IMR-90 (cell line): ENCODE measurements at regions not wholly inside any gene's neighbourhood (a gene's known extent, or its start where the extent isn't known, plus 50 kb on each side); places are given as distances from the start of the nearest gene placed in this dataset.

Experiments
- ATAC-seq: fragments of 200-7000 bp; cut with Tn5 transposase; 2 replicates; pipeline ENCODE4 v1.9.1; 2020; ENCODE audit warnings: low read depth, mild to moderate bottlenecking, moderate library complexity
- BruUV-seq: library from RNA; stranded (reverse); fragments of 400-500 nt; replicated peaks from 2 replicates; lab custom pipeline; 2021; lab: Mats Ljungman, UMichigan
- CTCF ChIA-PET: fragments of 300-600 bp; formaldehyde crosslinking; extraction: SDS; loops from one replicate; lab custom pipeline; 2021; ENCODE audit warnings: antibody characterized with exemption; lab: Yijun Ruan, JAX
- POLR2A ChIA-PET: fragments of 300-600 bp; sonication (Branson Sonifier 250); formaldehyde crosslinking; loops from one replicate; lab custom pipeline; 2022; ENCODE audit warnings: antibody characterized with exemption; ENCODE audit not compliant: unreplicated experiment; lab: Charles Lee
- DNase-seq: peaks from one replicate; pipeline ENCODE4 v3.0.0; 2013
- H2AFZ ChIP-seq: replicated peaks from 2 replicates; pipeline ENCODE3; 2013; ENCODE audit warnings: low read length, mild to moderate bottlenecking; ENCODE audit not compliant: poor library complexity
- H2AK5ac ChIP-seq: 2 replicates; pipeline ENCODE4 v1.6.1; 2013; ENCODE audit warnings: low read depth, low read length, inconsistent platforms
- H2AK9ac ChIP-seq: replicated peaks from 2 replicates; pipeline ENCODE3; 2013; ENCODE audit warnings: mild to moderate bottlenecking, low read depth, low read length, moderate library complexity; ENCODE audit not compliant: poor library complexity
- H2BK120ac ChIP-seq: 2 replicates; pipeline ENCODE4 v1.6.1; 2013; ENCODE audit warnings: low read depth, low read length, inconsistent platforms
- H2BK15ac ChIP-seq: 3 replicates; pipeline ENCODE4 v1.6.1; 2013; ENCODE audit warnings: low read depth, low read length, inconsistent platforms
- H2BK20ac ChIP-seq: 2 replicates; pipeline ENCODE4 v1.6.1; 2013; ENCODE audit warnings: low read depth, mild to moderate bottlenecking, inconsistent platforms, low read length, moderate library complexity
- H2BK5ac ChIP-seq: 2 replicates; pipeline ENCODE4 v1.6.1; 2013; ENCODE audit warnings: mild to moderate bottlenecking, low read depth, low read length, inconsistent platforms; ENCODE audit not compliant: poor library complexity, severe bottlenecking
- H3K14ac ChIP-seq: replicated peaks from 2 replicates; pipeline ENCODE4 v1.6.1; 2013; ENCODE audit warnings: low read depth, low read length, inconsistent platforms
- H3K18ac ChIP-seq: 2 replicates; pipeline ENCODE4 v1.6.1; 2013; ENCODE audit warnings: low read depth, low read length, control low read depth
- H3K23ac ChIP-seq: 2 replicates; pipeline ENCODE4 v1.6.1; 2013; ENCODE audit warnings: low read depth, low read length, inconsistent platforms
- H3K27ac ChIP-seq: 2 replicates; pipeline ENCODE4 v1.5.1; 2013; ENCODE audit warnings: mild to moderate bottlenecking, control low read depth, low read length; ENCODE audit not compliant: insufficient read depth
- H3K27me3 ChIP-seq: 2 replicates; pipeline ENCODE4 v1.6.1; 2013; ENCODE audit warnings: low read length; ENCODE audit not compliant: control insufficient read depth, insufficient read depth
- H3K36me3 ChIP-seq: 2 replicates; pipeline ENCODE4 v1.6.1; 2013; ENCODE audit warnings: low read length, mixed read lengths; ENCODE audit not compliant: control insufficient read depth, insufficient read depth
- H3K4ac ChIP-seq: 2 replicates; pipeline ENCODE4 v1.6.1; 2013; ENCODE audit warnings: low read depth, low read length, inconsistent platforms
- H3K4me1 ChIP-seq: 2 replicates; pipeline ENCODE4 v1.6.1; 2013; ENCODE audit warnings: low read length, mixed read lengths; ENCODE audit not compliant: control insufficient read depth, insufficient read depth
- H3K4me2 ChIP-seq: 2 replicates; pipeline ENCODE4 v1.6.1; 2013; ENCODE audit warnings: low read depth, mild to moderate bottlenecking, control low read depth, low read length, moderate library complexity
- H3K4me3 ChIP-seq: 2 replicates; pipeline ENCODE4 v1.5.1; 2013; ENCODE audit warnings: low read depth, mild to moderate bottlenecking, control low read depth, low read length, moderate library complexity; ENCODE audit not compliant: insufficient read depth
- H3K56ac ChIP-seq: 2 replicates; pipeline ENCODE4 v1.6.1; 2013; ENCODE audit warnings: low read length, inconsistent platforms; ENCODE audit not compliant: insufficient read depth; ENCODE audit errors: extremely low read depth
- H3K79me1 ChIP-seq, 2 experiments: 2 replicates each; pipeline ENCODE4 v1.6.1; 2013; ENCODE audit warnings: low read length in 2 of 2, inconsistent platforms in 1 of 2, low read depth in 1 of 2
- H3K9ac ChIP-seq: 2 replicates; pipeline ENCODE4 v1.6.1; 2013; ENCODE audit warnings: low read depth, low read length, control low read depth
- H3K9me1 ChIP-seq: 2 replicates; pipeline ENCODE4 v1.6.1; 2013; ENCODE audit warnings: low read length, inconsistent platforms; ENCODE audit not compliant: insufficient read depth
- H3K9me3 ChIP-seq: 2 replicates; pipeline ENCODE4 v1.6.1; 2013; ENCODE audit warnings: low read length; ENCODE audit not compliant: control insufficient read depth, insufficient read depth
- H4K20me1 ChIP-seq: 2 replicates; pipeline ENCODE4 v1.6.1; 2013; ENCODE audit warnings: low read length, inconsistent platforms; ENCODE audit not compliant: insufficient read depth
- H4K5ac ChIP-seq: 2 replicates; pipeline ENCODE4 v1.6.1; 2013; ENCODE audit warnings: mild to moderate bottlenecking, low read depth, low read length, control low read depth
- H4K8ac ChIP-seq, 2 experiments: 2 replicates each; pipeline ENCODE4 v1.6.1; 2013; ENCODE audit warnings: low read depth in 2 of 2, low read length in 2 of 2, control low read depth in 1 of 2, inconsistent platforms in 1 of 2
- H4K91ac ChIP-seq: 2 replicates; pipeline ENCODE4 v1.6.1; 2013; ENCODE audit warnings: low read depth, low read length, inconsistent platforms; ENCODE audit not compliant: insufficient read depth
- BHLHE40 ChIP-seq: fragments of 150-350 bp; IDR thresholded peaks from 2 replicates; pipeline ENCODE4 v1.6.1; 2016; ENCODE audit warnings: mild to moderate bottlenecking, low read depth, low read length
- CHD1 ChIP-seq: IDR thresholded peaks from 2 replicates; pipeline ENCODE4 v1.6.1; 2012; ENCODE audit warnings: low read depth, low read length, improper control_type of control experiment
- MAFK ChIP-seq: IDR thresholded peaks from 2 replicates; pipeline ENCODE4 v1.6.1; 2012; ENCODE audit warnings: low read depth, low read length, improper control_type of control experiment
- MAZ ChIP-seq: IDR thresholded peaks from 2 replicates; pipeline ENCODE4 v1.6.1; 2012; ENCODE audit warnings: low read depth, mild to moderate bottlenecking, low read length, improper control_type of control experiment, moderate library complexity, borderline replicate concordance
- NFE2L2 ChIP-seq: fragments of 150-350 bp; IDR thresholded peaks from 2 replicates; pipeline ENCODE4 v1.6.1; 2016; ENCODE audit warnings: low read depth, mild to moderate bottlenecking, low read length
- SMC3 ChIP-seq: fragments of 150-350 bp; IDR thresholded peaks from 2 replicates; pipeline ENCODE4 v1.6.1; 2016; ENCODE audit warnings: low read depth, mild to moderate bottlenecking, antibody characterized with exemption, low read length, moderate library complexity
- whole genome bisulfite sequencing, 2 experiments: methylation state at CpG; one replicate each; pipeline versions ENCODE4 v1.1.5 to v1.1.7; 2013; ENCODE audit warnings: missing lambda C conversion rate in 2 of 2; ENCODE audit not compliant: insufficient read length in 1 of 2; ENCODE audit errors: extremely low coverage in 2 of 2; 5-methylcytosine and 5-hydroxymethylcytosine counted together
- dilution Hi-C: fragments of 300-500 bp; cut with HindIII; formaldehyde crosslinking; loops from one replicate; pipeline ENCODE4 v1.14.3; 2018; ENCODE audit warnings: low sequenced_read_pairs; ENCODE audit not compliant: unreplicated experiment
- in situ Hi-C: fragments of 300-500 bp; cut with MboI; formaldehyde crosslinking; loops from 3 replicates; pipeline ENCODE4 v1.14.3; 2019; ENCODE audit warnings: low sequenced_read_pairs, inconsistent platforms, mixed read lengths
- intact Hi-C: fragments of 100-400 bp; cut with micrococcal nuclease; formaldehyde crosslinking; loops from 2 replicates; pipeline ENCODE4 v1.10.0; 2022

DNA sequence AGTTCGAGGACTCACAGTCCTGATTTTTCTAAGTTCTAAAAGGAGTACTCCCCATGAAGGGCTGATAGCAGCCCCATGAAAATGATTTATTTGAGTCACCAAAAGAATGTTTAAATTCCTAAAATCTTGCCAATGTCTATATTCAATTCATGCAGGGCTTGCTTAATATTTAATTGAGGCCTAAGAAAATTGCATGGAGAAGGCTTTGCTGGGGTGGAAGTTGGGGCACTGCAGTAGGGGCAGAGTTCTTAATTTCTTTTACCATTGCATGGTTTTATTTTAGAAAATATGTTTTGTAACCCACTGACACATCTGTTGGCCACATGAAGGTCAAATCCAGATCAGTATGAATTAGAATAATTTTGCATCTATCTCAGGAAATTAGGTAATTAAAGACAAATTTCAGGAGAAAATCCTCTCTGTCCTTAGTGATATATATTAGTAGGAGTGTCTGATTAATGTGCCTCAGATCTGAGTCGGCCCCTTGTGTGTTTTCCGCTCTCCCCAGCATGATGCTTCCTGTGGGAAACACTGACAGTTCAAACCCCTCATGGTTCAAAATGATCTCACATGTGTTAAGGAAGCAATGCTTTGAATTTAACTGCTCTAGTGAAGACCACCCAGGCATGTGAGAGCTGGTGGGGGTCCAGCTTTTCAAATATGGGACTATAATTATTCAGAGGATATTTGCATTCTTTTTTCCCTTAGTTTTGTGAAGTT lies 54.0 kb upstream of the EGFL6 start:
- Histone ChIP-seq H3K4me2 (no peak overlapping the region), H3K4me3 (no peak overlapping the region), H4K8ac (no peak overlapping the region), H4K91ac (no peak overlapping the region), H2AK5ac (no peak overlapping the region), H3K4me1 (no peaks in the 10 kb centered on the region), H2BK15ac (no peak overlapping the region), H3K4ac (no peak overlapping the region), H2BK20ac (no peak overlapping the region), H3K9me3 (no peaks in the 10 kb centered on the region), H3K18ac (no peak overlapping the region), H2BK120ac (no peak overlapping the region), H3K56ac (no peak overlapping the region), H3K36me3 (no peaks in the 10 kb centered on the region), H3K9me1 (no peaks in the 10 kb centered on the region), H2BK5ac (no peak overlapping the region), H4K5ac (no peak overlapping the region), H2AFZ (no peak overlapping the region), H3K27me3 (peaks cover 5% of the 10 kb centered on the region; the same call in 1 of the 2 replicates), H3K9ac (no peak overlapping the region), H3K79me1 (no peaks in the 10 kb centered on the region), H4K20me1 (no peaks in the 10 kb centered on the region), H3K27ac (no peak overlapping the region), H2AK9ac (no peak overlapping the region), H3K14ac (no peak overlapping the region), H3K23ac (no peak overlapping the region)
- WGBS, 2 experiments: no CpG with 5 or more reads among the region's 3 CpGs
- BruUV-seq: no TSS peak
- in situ Hi-C loops (loop anchor here (10.0 to 25.0 kb wide), 2 partner anchors 122 to 229 kb away; no protein-coding TSS in a partner anchor), intact Hi-C loops (no loop called here), dilution Hi-C loops (no loop called here)
- DNase-seq (no peak), ATAC-seq (no peak)
- ChIA-PET POLR2A (no interaction called here), CTCF (interaction anchor here (1.0 kb wide), 1 partner anchor 9 kb away, joined by 5 read pairs; no protein-coding TSS in a partner anchor)
- TF ChIP-seq CHD1: no peak
- no peak for TF ChIP-seq MAZ
- TF ChIP-seq BHLHE40: no peak
- TF ChIP-seq SMC3: no peak
- no peak for TF ChIP-seq NFE2L2
- no peak for TF ChIP-seq MAFK
